Stimulated activated CD8-positive, alpha-beta memory T cell treated with anti-CD3 and anti-CD28 coated beads, Interleukin-2, amount 100 ng/mL, for 1 hour (primary cell): ENCODE measurements at regions not wholly inside any gene's neighbourhood (a gene's known extent, or its start where the extent isn't known, plus 50 kb on each side); places are given as distances from the start of the nearest gene placed in this dataset.

Source experiments
- DNase-seq, 2 donors: peaks; one replicate each; pipeline ENCODE4 v3.0.0-alpha.2; 2020; ENCODE audit warnings: low read depth in 2 of 2

- DNase-seq: no peak
Observed at GRCh38 chr22:27418261-27418660, 383.3 kb downstream of the MN1 start.

- DNase-seq: no peak
Observed at GRCh38 chr22:27419473-27419872, 382.1 kb downstream of the MN1 start.

GRCh38 chr22:27420195-27420816, 381.2 kb downstream of the MN1 start:
- no peak for DNase-seq

GRCh38 chr22:27420817-27421361, 380.7 kb downstream of the MN1 start:
- no peak for DNase-seq

- DNase-seq: no peak
Observed at GRCh38 chr22:27422442-27422841, 379.1 kb downstream of the MN1 start.

- DNase-seq: no peak
Observed at GRCh38 chr22:27424319-27424718, 377.2 kb downstream of the MN1 start.

- no peak for DNase-seq
Observed at GRCh38 chr22:27429476-27429875, 372.1 kb downstream of the MN1 start.

GRCh38 chr22:27431081-27431480, 370.5 kb downstream of the MN1 start:
- DNase-seq: no peak

GRCh38 chr22:27431896-27432295, 369.7 kb downstream of the MN1 start:
- DNase-seq: no peak

- DNase-seq: no peak
Observed at GRCh38 chr22:27433099-27433498, 368.5 kb downstream of the MN1 start.

- no peak for DNase-seq
Observed at GRCh38 chr22:27433585-27434190, 367.9 kb downstream of the MN1 start.

GRCh38 chr22:27434898-27435297, 366.7 kb downstream of the MN1 start:
- DNase-seq: no peak

- DNase-seq: no peak
Observed at GRCh38 chr22:27435844-27436576, 365.5 kb downstream of the MN1 start.

GRCh38 chr22:27436591-27436990, 365.0 kb downstream of the MN1 start:
- DNase-seq: no peak

GRCh38 chr22:27437570-27437969, 364.0 kb downstream of the MN1 start:
- no peak for DNase-seq

GRCh38 chr22:27438271-27438980, 363.1 kb downstream of the MN1 start:
- DNase-seq: no peak

GRCh38 chr22:27439131-27439530, 362.4 kb downstream of the MN1 start:
- DNase-seq: no peak

- no peak for DNase-seq
Observed at GRCh38 chr22:27440304-27440865, 361.2 kb downstream of the MN1 start.

GRCh38 chr22:27441706-27442475, 359.7 kb downstream of the MN1 start:
- no peak for DNase-seq

- no peak for DNase-seq
Observed at GRCh38 chr22:27443306-27443705, 358.2 kb downstream of the MN1 start.

- DNase-seq: no peak
Observed at GRCh38 chr22:27445881-27446280, 355.7 kb downstream of the MN1 start.
